C1 segment of cervical spinal cord (tissue), 14 donors: ENCODE measurements at regions not wholly inside any gene's neighbourhood (a gene's known extent, or its start where the extent isn't known, plus 50 kb on each side); places are given as distances from the start of the nearest gene placed in this dataset.
"Not testable (repeated sequence)": the region's sequence is repeated elsewhere in the genome, so short reads cannot be mapped to it uniquely, and the experiment has no call there.

Experiments
- DNase-seq, 14 donors: peaks; one replicate each; lab custom pipeline; 2025; lab: John Stamatoyannopoulos, UW

GRCh38 chr12:74254784-74255183 is 282.9 kb upstream of the ATXN7L3B start:
- no peak for DNase-seq

DNA sequence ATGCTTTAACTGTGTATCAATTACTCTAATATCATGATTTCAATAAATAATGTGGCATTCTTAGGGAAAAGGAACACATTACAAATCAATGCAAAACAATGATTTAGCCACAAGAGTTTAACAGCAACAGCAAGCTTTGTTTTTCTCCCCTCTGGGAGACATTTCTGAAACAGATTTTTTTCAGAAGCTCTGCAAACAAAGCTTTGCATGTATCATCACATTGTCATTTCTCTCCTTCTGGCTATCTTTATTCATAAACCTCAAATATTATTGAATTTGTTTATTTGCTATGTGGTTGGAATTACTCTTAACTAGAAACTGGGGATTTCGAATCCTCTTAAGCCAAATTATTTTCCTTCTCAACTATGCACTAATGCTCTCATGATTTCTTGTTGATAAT is 278.4 kb upstream of the ATXN7L3B start:
- DNase-seq: no peak

DNA sequence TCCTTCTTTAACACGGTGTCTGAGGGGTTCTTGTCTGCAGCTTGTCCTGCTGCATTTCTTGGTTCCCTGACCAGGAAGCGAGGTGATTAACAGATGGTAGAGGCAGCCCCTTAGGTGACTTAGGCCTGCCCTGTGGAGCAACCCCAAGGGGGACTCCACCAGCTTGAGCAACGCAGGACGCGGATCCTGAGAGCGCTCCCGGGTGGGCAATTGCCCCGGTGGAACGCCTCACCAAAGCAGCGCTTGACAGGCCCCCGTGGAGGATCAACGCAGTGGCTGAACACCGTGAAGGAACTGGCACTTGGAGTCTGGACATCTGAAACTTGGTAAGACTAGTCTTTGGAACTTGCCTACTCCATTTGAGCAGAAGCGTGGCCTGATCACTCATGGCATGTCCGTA is 272.9 kb upstream of the ATXN7L3B start:
- no peak for DNase-seq

DNA sequence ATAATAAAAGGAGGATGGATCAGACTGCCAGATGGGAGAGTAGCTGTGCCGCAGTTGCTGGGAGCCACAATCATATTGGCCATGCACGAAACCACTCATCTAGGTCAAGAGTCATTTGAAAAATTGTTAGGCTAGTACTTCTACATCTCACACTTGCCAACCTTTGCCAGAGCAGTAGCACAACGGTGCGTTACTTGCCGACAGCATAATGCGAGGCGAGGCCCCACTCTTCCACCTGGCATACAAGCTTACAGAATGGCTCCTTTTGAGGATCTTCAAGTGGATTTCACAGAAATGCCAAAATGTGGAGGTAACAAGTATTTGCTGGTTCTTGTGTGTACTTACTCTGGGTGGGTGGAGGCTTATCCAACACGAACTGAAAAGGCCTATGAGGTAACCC is 268.3 kb upstream of the ATXN7L3B start:
- not testable (repeated sequence) for DNase-seq

DNA sequence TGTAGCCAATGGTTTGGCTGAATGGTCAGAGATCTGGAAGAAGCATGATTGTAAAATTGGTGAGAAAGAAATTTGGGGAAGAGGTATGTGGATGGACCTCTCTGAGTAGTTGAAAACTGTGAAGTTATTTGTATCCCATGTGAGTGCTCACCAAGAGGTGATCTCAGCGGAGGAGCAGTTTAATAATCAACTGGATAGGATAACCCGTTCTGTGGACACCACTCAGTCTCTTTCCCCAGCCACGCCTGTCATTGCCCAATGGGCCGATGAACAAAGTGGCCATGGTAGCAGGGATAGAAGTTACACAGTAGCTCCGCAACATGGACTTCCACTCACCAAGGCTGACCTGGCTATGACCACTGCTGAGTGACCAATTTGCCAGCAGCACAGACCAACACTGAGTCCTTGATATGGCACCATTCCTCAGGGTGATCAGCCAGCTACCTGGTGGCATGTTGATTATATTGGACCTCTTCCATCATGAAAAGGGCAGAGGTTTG is 257.4 kb upstream of the ATXN7L3B start:
- DNase-seq: no peak

DNA sequence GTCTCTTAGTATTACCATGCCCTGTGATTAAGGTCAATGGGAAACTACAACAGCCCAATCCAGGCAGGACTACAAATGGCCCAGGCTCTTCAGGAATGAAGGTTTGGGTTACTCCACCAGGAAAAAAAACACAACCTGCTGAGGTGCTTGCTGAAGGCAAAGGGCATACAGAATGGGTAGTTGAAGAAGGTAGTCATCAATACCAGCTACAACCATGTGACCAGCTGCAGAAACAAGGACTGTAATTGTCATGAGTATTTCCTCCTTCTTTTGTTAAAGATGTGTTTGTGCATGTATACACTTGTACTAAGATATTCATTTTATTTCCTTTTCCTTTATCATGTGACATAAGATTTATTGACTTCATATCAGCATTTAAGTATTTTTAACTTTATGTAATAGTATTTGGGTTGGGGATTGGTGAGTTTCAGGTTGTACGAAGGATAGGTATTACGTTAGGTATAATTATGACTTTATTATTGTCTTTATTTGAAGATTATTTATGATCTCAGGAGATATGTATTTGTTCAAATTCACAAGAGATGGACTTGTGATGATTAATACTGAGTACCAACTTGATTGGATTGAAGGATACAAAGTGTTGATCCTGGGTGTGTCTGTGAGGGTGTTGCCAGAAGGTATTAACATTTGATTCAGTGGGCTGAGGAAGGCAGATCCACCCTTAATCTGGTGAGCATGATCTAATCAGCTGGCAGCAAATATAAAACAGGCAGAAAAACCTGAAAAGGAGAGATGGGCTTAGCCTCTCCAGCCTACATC is 256.0 kb upstream of the ATXN7L3B start:
- DNase-seq: not testable (repeated sequence)

GRCh38 chr12:74283646-74284045 is 254.0 kb upstream of the ATXN7L3B start:
- no peak for DNase-seq

- DNase-seq: no peak
These were observed 251.9 kb upstream of the ATXN7L3B start for GRCh38 chr12:74285773-74286172.

DNA sequence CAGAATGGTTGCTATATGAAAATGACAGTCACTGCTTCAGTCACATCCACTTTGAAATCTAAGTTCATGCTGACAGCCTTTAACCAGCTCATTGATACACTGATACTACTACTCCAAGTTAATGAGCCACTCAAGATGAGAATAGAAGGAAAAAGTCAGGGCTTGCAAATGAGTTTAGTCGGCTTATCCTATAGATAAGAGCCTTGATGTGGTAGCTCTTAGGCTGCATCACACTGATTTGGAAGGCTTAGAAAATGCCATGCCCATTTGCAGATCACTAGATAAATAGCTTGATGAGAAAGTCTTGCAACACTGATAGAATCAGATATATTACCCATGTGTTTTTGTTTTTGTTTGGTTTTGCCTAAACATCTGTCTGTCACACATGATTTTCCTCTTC is 251.4 kb upstream of the ATXN7L3B start:
- DNase-seq: no peak

GRCh38 chr12:74292351-74293194 is 245.1 kb upstream of the ATXN7L3B start:
- DNase-seq: no peak

GRCh38 chr12:74293689-74294131 is 243.9 kb upstream of the ATXN7L3B start:
- no peak for DNase-seq

DNA sequence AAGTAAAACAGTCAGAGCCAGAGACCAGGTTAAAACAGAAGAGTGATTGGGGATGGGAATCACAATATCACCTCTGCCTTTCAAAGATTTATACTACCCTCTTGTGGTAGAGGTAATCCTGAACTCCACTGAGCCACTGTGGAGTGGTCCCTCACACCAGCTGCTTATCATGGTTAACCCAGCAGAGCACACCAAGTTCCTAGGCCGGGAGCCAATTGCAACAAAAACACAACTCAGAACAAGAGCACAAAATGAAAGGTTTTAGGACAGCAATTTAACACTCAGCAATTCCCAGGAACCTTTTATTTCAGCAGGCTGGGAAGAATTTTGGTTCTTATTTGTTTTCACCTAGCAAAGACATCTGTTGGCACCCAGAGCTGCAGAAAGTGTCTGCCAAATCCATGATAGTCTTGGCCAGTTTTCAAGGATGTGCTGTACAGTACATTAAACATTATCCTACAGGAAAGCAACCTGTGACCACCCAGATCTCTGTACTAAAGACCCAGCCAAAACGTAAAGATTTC is 220.5 kb upstream of the ATXN7L3B start:
- peak in 1 of 14 donors; percentile 5 for DNase-seq

GRCh38 chr12:74317741-74318140 is 219.9 kb upstream of the ATXN7L3B start:
- DNase-seq: no peak

DNA sequence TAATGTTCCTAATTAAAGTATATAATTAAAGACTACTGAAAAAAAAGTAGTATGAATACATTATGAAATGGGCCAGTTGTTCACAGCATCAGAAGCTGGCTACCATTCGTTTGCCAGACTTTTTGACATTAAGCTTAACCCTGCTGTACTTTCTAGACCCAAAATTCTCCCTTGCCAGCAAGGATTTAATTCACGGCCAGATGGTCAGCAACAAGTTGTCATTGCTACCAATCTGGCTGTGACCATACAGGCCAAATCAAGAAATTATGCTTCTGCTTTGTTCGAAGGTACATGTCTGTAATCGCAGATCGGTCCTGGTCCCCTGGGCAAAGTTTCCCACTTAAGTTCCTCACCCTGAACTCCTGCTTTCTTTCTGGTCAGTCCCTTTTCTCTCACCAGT is 217.7 kb upstream of the ATXN7L3B start:
- DNase-seq: no peak

- DNase-seq: no peak
These were observed 216.3 kb upstream of the ATXN7L3B start for GRCh38 chr12:74321381-74321780.

DNA sequence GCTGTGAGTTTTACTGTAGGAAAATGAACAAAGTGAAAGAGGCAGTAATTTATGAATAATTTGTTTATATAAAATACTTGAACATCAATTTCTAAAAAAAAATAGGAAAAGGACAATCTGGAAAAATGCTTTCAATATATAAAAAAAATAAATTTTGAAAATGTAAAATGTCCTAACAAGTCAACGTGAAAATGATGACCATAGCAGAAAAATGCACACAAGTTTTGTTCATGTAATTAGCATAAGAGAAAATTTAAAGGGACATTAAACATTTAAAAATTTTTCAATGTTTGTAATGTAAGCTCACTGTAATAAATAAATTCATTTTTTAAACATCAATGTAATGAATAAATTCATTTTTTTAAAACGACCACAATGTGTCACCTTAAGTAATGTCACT is 214.8 kb upstream of the ATXN7L3B start:
- no peak for DNase-seq

DNA sequence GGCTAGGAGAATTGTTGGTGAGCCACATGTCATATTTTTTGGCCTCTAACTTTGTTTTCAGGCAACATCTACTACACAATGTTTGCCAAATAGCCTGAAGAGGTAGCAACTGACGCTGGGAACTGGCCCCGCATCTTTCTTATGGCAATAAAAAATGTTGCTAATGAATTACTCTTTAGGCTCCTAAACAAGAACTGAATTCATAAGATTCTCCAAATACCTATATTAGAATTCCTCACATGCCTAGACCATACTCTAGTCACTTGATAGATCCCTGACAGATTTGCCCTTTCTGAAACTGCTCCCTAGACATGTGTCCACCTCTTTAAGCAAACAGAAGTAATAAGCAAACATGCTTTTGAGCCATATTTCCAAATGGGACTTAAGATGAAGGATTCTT is 209.0 kb upstream of the ATXN7L3B start:
- DNase-seq: no peak

DNA sequence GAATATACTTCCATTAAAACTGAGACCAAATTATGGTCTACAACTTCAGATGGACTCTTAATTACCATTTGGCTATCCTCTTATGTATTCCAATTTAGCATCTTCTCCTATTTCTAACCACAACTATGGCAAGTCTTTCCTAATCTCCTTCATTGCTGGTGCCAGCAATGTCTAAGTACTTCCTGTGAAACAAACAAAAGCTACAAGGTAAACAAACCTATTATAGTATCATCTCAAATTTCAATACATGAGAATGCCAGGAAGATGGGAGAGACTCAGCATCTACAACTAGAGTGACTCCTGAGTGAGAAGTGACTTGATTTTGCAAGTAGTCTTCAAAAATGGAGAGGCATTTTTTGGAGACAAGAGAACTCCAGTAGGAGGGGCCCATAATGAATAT is 202.9 kb upstream of the ATXN7L3B start:
- DNase-seq: no peak

DNA sequence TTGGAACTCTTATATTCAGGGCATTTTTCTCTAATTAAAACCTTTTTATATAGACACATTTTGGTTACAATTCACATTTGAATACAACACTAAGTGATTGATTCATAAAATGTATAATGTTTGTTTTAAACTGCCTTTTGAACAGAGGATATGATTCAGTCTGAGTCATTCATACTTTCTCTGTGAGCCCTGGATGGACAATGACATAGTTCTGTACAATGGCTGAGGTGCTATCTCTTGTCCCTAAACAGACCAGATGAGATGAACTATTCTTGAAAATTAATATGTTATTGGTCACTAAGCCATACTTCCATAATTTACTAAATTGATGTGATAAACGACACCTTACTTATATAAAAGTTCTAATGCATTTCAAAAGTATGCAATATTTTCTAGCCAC is 199.7 kb upstream of the ATXN7L3B start:
- DNase-seq: no peak

DNA sequence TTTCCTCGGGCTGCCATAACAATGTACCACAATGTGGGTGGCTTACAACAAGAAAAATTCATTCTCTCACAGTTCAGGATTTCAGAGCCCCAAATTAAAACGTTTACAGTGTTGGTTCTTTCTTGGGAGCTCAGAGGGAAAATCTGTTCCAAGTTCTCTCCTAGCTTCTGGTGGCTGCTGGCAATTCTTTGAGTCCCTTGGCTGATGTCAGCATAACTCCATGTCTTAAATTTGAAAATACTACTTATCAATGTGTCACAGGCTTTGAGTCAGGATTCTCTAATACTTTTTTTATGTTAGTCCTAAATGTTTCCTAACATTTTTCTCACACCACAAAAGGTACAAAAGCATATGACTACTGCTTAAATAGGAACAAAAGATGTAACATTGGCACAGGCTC is 198.4 kb upstream of the ATXN7L3B start:
- no peak for DNase-seq

- no peak for DNase-seq
These were observed 187.7 kb upstream of the ATXN7L3B start for GRCh38 chr12:74349925-74350324.

GRCh38 chr12:74365178-74365964 is 172.3 kb upstream of the ATXN7L3B start:
- peak in 1 of 14 donors; percentile 1 for DNase-seq
